Glomerular visceral epithelial cell (primary cell): ENCODE measurements at regions not wholly inside any gene's neighbourhood (a gene's known extent, or its start where the extent isn't known, plus 50 kb on each side); places are given as distances from the start of the nearest gene placed in this dataset.
"Not testable (repeated sequence)": the region's sequence is repeated elsewhere in the genome, so short reads cannot be mapped to it uniquely, and the experiment has no call there.

Source experiments
- DNase-seq: peaks from one replicate; pipeline ENCODE4 v3.0.0-alpha.2; 2016; ENCODE audit errors: extremely low spot score

GRCh38 chr5:99315413-99316183 lies 386.8 kb upstream of the CHD1 start:
- no peak for DNase-seq

- no peak for DNase-seq
Observed at GRCh38 chr5:99314721-99315120, 385.9 kb upstream of the CHD1 start.

- no peak for DNase-seq
Observed at GRCh38 chr5:99308131-99308530, 379.3 kb upstream of the CHD1 start.

- DNase-seq = no peak
Observed at GRCh38 chr5:99305045-99305580, 376.3 kb upstream of the CHD1 start.

- no peak for DNase-seq
Observed at GRCh38 chr5:99285606-99286005, 356.8 kb upstream of the CHD1 start.

GRCh38 chr5:99275128-99275527 lies 346.3 kb upstream of the CHD1 start:
- DNase-seq = no peak

GRCh38 chr5:99272576-99272975 lies 343.8 kb upstream of the CHD1 start:
- DNase-seq = no peak

- DNase-seq = no peak
Observed at GRCh38 chr5:99258819-99259218, 330.0 kb upstream of the CHD1 start.

- DNase-seq = no peak
Observed at GRCh38 chr5:99248066-99248465, 319.3 kb upstream of the CHD1 start.

GRCh38 chr5:99247346-99247745 lies 318.5 kb upstream of the CHD1 start:
- no peak for DNase-seq

- no peak for DNase-seq
Observed at GRCh38 chr5:99243111-99243510, 314.3 kb upstream of the CHD1 start.

- no peak for DNase-seq
Observed at GRCh38 chr5:99239826-99240360, 311.1 kb upstream of the CHD1 start.

- DNase-seq = no peak
Observed at GRCh38 chr5:99191206-99191745, 262.5 kb upstream of the CHD1 start.

GRCh38 chr5:99187611-99188010 lies 258.8 kb upstream of the CHD1 start:
- no peak for DNase-seq

GRCh38 chr5:99179206-99179605 lies 250.4 kb upstream of the CHD1 start:
- DNase-seq = no peak

GRCh38 chr5:99177796-99178195 lies 249.0 kb upstream of the CHD1 start:
- no peak for DNase-seq

- no peak for DNase-seq
Observed at GRCh38 chr5:99176186-99176585, 247.4 kb upstream of the CHD1 start.

- peak; percentile 26 for DNase-seq
Observed at GRCh38 chr5:99169309-99169708, 240.5 kb upstream of the CHD1 start.

GRCh38 chr5:99161538-99161937 lies 232.7 kb upstream of the CHD1 start:
- DNase-seq = not testable (repeated sequence)

- no peak for DNase-seq
Observed at GRCh38 chr5:99156688-99157087, 227.9 kb upstream of the CHD1 start.

GRCh38 chr5:99143283-99143795 lies 214.5 kb upstream of the CHD1 start:
- DNase-seq = not testable (repeated sequence)

- peak; percentile 28 for DNase-seq
Observed at GRCh38 chr5:99141534-99142128, 212.8 kb upstream of the CHD1 start.

GRCh38 chr5:99138911-99139310 lies 210.1 kb upstream of the CHD1 start:
- no peak for DNase-seq
